Middle frontal gyrus (tissue), 1 donor: ENCODE measurements at regions not wholly inside any gene's neighbourhood (a gene's known extent, or its start where the extent isn't known, plus 50 kb on each side); places are given as distances from the start of the nearest gene placed in this dataset.
"Not testable (repeated sequence)": the region's sequence is repeated elsewhere in the genome, so short reads cannot be mapped to it uniquely, and the experiment has no call there.

Experiments
- DNase-seq: peaks from one replicate; pipeline ENCODE4 v3.0.0-alpha.2; 2015; ENCODE audit warnings: low spot score; ENCODE audit errors: extremely low spot score

DNA sequence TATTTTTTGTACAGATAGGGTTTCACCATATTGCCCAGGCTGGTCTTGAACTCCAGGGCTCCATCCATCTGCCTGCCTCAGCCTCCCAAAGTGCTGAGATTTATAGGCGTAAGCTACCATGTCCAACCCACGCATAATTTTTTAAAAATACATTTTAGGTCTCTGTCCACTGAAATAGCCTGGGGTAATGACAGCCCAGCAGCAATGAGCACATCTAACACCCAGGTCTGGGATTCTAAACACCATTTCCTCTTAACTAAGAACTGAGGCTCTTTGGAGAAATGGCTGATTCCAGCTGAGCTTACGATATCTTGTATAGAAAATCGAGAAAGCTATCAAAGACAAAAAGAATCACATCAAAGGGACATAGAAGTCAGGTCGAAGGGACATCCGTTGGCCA lies 245.3 kb downstream of the PARN start:
- no peak for DNase-seq

DNA sequence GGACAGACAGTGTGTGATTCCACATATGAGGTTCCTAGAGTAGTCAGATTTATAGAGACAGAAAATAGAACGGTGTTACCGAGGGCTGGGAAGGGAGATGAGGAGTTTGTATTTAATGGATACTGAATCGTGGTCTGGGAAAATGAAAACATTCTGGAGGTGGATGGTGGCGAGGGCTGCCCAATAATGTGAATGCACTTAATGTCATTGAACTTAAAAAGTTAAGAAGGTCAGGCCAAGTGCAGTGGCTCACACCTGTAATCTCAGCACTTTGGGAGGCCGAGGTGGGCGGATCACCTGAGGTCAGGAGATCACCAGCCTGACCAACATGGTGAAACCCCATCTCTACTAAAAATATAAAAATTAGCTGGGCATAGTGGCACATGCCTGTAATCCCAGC lies 246.2 kb downstream of the PARN start:
- not testable (repeated sequence) for DNase-seq

DNA sequence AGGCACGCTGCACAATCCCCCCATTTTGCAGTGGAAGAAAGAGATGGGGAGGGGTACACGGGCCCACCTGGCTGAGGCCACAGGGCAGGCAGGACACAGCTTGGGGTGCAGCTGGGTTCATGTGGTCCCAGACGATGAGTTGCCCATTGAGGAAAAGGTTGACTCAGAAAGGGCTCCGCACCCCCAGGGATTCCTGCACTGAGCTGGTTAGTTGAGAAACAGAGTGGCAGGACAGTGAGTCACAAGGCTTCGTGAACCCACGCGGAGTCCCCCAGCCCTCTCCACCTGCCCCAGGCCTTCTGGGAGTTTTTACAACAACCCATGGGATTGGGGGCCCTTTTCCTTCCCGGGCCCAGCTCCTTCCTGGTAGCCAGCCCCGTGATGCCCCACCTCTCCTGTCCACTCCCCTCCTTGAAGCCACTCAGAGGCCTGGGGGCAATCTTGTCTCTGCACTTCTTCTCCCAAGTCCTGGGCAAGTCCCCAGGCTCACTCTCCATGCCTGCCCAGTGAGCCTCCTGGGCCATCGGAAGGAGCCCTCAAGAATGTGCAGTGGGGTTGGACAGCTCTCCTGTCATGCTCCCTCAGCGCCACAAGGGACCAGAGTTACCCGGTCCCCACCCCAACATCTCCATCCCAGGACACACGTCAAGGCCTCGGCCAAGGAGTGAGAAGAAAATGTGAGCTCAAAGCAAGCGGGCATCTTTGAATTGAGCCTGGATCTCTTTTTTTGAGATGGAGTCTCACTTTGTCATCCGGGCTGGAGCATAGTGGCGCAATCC lies 251.2 kb downstream of the PARN start:
- DNase-seq: no peak

DNA sequence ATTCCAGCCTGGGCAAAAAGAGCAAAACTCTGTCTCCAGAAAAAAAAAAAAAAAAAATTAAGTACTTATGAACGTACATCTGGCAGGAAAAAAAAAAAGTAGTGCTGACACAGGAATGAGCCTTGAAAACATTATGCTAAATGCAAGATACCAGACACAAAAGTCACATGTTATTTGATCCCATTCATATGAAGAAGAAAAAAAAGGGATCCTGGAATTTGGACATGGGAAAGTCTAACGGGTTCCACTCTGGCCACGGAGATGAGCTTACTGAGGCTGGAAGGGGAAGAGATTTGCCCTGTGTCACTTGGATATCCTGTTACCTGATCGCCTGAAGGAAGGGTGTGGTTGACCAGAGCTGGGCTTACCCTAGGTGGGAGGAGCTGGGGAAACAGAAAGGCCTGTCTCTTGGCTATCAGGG lies 251.9 kb downstream of the PARN start:
- DNase-seq: no peak

DNA sequence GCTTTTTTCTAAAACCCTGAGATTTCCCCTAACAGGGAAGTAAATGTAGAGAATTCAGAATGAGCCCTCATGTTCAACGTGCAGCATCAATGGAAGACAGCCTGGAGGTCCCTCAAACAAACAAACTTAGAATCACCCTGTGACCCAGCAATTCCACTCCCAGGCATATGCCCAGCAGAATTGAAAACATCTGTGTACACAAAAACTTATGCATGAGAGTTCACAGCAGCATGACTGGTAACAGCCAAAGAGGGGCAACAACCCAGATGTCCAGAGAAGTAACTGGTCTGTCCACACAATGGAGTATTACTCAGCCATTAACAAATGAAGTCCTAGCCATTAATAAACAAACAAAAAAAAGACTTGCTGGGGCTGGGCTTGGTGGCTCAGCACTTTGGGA lies 252.7 kb downstream of the PARN start:
- DNase-seq: no peak

DNA sequence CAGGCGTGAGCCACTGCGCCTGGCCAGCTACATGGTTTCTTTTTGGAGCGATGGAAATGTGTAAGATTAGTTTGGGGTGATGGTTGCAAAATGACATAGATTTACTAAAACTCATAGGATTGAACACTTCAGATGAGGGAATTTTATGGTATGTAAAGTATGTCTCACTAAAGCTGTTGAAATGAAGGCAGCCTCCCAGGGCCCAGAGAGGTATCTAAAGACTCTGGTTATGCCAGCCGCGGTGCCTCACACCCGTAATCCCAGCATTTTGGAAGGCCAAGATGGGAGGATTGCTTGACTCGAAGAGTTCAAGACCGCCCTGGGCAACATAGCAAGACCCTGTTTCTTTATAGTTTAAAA lies 254.9 kb downstream of the PARN start:
- DNase-seq: no peak

DNA sequence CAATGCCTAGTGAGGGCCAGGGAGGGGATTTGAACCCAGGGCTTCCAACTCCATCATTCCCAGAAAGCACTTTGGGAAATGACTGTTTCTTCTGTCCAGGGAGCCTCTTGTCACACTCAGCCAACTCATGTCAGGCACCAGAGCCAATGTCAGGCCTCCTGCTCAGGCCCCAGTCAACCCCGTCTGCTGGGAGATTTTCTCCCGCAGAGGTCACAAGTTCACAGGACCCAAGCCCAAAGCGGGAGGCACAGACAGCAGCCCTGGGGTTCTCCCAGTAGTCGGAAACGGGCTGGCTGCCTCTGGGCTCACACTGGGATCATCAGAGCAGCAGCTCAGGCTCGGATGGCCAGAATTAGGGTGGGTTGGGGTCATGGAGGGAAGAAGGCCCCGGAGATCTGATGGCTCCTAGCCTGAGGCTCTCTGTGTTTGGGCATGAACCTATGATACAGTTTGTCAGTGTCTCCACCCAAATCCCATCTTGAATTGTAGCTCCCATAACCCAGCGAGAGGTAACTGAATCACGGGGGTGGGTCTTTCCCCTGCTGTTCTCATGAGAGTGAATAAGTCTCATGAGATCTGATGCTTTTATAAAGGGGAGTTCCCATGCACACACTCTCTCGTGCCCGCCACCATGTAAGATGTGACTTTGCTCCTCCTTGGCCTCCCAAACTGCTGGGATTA lies 255.5 kb downstream of the PARN start:
- DNase-seq: no peak

DNA sequence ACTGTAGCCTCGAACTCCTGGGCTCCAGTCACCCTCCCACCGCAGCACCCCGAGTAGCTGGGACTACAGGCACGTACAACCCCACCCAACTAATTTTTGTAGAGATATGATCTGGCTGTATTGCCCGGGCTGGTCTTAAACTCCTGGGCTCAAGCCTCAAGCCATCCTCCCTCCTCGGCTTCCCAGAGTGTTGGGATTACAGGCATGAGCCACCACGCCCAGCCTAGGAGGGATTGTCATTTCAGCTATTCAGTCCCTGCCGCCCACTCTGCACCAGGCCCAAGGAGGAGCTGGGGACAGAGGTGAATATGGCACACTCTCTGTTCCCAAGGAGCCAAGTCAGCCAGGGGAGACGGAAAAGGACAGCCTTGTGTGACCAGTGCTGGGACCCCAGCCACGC lies 256.2 kb downstream of the PARN start:
- DNase-seq: no peak

DNA sequence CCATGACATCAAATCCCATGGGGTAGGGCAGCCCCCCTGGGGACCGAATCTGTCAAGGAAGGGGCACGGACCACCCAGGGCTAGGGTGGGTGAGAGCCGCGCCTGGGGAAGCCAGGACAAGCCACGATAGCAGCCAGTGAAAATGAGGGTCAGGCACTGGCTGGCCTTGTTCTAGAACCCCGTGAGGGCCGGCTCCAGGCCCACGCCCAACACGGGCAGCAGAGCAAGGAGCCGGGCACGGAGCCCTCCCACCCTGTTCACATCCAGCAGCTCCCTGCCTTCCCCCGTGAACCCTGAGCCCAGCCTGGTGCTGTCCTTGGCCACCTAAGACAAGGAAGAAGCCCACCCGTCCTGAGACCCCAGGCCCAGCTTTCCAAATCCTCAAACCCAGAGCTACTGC lies 256.7 kb downstream of the PARN start:
- no peak for DNase-seq

DNA sequence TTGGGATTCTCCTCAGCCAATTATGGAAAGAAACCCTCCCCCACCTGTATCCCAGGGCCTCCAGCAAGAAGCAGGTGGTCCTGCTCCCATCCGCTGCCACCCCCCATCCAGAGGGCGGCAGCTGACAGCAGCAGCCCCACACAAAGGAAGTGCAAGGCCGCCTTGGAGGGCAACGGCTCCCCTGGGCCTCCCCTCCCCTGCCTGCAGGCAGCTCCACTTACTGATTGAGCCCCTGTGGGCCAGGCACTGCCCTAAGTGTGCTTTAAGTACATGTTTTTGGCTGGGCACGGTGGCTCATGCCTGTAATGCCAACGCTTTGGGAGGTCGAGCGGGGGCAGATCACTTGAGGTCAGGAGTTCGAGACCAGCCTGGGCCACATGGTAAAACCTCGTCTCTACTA lies 257.6 kb downstream of the PARN start:
- DNase-seq: no peak

DNA sequence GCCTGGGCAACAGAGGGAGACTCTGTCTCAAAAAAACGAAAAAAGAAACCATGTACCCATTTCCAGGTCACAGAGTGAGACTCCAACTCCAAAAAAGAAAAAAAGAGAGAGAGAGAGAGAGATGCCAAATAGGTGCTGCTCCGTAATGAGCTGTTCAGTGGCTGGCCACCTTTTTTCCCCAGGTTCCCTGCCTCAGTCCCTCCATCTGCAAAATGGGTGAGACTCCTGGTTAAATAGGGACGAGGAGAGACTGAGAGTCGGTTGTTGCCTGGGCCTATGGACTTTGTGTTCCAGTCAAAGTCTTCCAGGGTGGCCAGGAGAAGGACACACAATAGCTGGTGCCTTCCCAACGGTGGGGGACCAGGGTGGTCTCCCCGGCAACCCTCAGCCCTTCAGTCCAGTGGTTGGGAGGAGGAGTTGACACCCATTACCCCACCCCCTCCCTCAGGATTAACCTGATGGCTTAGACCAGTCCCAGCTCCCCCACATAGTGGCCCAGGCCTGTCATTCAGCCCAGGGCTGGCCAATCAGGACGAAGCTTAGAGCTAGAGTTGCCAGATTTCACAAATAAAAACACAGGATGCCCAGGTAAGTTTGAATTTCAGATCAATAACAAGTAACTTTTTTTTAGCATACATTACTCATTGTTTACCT lies 258.2 kb downstream of the PARN start:
- DNase-seq: no peak

DNA sequence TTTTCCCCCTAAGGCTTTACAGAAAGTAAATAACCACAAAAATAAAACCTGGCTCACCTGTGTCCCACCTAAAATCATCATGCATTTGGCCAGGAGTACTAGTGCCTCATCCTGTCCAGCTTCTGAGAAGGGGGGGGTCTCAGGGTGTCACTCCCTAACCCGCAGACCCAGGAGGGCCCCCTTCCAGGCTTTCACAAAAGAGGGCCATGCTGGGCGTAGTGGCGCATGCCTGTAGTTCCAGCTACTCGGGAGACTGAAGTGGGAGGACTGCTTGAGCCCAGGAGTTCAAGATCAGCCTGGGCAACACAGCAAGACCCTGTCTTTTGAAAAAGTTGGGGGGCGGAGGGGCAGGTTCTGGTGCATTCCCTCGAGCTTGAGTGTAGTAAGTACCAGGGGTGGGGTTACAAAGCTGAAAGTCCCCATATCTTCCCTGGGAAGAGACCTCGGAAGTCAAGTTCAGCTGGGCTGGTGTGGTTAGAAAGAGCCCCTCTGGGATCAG lies 259.3 kb downstream of the PARN start:
- no peak for DNase-seq

DNA sequence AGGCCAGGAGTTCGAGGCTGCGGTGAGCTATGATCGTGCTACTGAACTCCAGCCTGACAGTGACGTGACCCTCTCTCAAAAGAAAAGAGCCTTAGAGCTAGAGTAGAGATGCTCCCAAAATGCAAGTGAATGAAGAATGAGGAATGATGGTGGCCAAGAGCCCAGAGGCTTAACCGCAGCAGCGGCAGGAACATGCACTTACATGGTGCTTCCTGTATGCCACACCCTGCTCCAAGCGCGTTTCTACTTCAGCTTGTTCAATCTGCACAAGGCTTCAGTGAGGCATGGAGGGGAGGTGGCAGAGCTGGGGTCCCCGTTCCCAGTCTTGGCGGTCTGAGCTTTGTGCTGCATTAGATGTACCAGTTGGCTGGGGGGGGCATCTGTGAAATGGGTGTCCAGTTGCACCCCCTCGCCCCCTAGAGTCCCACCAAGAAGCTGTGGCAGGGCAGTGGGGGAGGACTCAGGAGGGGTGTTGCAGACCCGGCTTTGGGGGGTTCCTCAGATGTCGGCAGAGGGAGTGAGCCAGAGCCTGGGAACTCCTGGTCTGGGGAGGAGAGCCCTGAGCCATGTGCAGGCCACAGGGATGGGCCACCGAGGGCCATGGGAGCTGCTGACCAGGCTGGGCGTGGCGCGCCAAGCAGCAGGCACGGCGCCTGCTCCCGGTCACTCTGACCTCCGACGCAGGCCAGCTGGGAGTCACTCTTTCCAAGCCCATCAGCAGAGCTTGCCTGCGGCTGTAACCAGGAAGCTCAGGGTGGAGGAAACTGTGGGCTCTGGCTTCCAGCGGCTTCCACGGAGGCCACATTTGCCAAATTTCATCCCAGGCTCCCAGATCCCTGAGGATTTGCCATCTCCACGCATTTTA lies 260.1 kb downstream of the PARN start:
- DNase-seq: no peak

DNA sequence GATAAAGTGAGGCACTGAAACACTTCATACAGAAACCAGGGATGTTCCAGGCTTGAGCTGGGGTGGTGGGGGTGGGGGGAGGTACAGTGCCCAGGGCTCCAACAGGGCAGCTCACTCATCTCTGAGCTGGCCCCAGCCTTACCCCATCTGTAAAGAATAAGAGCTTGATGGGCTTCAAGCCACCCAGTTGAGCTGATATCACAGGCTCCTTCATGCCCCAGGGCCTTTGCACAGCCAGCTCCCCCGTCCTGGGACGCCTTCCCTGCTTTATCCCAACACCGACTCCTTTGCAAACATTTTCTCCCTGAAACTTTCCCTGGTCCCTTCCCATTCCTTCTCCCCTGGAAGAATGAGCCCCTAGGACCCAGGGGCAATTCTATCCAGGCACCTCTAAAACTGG lies 261.7 kb downstream of the PARN start:
- DNase-seq: no peak

DNA sequence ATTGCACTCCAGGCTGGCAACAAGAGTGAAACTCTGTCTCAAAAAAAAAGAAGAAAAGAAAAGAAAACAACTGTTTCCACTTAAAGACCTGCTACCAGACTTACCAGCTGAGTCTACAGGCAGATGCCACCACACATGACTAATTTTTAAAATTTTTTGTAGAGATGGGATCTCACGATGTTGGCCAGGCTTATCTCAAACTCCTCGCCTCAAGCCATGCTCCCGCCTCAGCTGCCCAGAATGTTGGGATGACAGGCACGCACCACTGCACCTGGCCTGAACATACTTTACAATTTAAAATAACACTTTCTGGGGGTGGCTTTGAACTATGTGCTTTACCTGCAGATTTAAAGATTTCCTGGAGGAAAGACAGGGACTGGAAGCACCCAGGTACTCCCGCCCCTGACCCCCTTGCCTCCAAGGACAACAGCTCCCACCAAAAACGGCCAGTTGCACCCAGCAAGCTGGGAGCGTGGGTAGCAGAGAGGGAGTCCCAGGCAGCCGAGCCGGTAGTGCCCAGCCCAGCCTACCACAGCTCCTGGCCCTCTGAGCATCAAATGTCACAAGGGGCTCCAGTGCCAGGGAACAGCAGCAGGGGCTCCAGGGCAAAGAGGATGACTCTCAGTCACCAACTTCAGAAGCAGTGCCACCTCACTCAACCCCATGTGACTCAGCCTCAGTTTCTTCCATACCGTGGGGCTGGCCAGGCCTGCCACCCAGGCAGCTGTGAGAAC lies 262.9 kb downstream of the PARN start:
- no peak for DNase-seq

DNA sequence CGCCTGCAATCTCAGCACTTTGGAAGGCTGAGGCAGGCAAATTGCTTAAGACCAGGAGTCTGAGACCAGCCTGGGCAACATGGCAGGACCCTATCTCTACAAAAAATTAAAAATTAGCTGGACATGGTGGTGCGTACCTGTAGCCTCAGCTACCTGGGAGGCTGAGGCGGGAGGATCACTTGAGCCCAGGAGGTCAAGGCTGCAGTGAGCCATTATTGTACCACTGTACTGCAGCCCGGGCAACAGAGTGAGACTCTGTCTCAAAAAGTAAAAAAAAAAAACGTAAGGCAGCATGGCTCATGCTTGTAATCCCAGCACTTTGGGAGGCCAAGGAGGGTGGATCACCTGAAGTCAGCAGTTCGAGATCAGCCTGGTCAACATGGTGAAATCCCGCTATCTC lies 263.6 kb downstream of the PARN start:
- DNase-seq: no peak

DNA sequence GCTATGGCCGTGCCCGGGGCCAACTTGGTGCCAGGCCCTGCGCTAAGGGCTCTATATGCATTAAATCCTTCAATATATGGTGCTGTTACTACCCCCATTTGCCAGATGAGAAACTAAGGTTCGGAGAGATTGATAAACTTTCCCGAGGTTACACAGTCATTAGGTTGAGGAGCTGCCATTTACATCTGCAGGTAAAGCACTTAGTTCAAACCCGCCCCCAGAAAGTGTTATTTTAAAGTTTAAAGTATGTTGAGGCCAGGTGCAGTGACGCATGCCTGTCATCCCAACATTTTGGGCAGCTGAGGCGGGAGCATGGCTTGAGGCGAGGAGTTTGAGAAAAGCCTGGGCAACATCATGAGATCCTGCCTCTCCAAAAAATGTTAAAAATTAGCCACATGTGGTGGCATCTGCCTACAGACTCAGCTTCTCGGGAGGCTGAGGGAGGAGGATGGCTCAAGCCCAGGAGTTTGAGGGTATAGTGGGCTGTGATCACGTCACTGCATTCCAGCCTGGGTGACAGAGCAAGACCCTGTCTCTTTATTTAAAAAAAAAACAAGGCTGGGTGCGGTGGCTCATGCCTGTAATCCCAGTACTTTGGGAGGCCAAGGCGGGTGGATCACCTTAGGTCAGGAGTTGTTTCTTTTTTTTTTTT lies 264.7 kb downstream of the PARN start:
- no peak for DNase-seq

DNA sequence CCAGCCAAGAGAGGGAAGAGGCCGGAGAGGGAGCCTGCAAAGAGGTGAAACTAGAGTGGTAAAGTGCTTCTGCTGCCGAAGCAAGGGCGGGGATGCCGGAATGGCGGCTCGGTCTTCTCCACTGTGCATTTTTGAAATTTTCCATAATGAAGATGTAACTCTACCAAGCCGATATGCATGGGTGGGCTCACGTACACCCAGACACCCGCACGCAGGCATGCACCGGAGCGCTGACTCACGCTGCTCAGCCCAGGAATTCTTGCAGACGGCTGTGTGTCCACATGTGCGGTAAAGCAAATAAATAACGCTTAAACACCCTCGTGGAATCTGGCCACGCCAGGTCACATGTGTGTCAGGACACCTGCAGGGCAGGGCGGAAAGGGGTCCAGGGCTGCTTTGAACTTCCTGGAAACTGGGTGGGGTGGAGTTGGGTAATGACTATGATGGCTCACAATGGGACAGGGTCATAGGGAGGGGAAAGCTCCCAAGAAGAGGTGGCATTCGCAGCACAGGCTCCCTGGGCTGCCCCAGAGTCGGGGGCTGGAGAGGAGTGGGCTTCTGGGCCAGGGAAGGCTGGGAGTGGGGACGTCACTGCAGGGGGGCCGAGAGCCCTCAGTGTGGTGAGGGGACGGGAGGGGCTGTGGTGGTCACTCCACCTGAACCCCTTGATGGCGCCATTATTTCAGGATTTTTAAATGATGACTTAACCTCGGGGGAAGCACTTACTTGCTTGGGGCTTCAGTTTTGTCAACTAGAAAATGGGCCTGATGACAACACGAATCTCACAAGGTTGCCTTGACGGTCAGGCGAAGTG lies 265.5 kb downstream of the PARN start:
- DNase-seq: no peak

DNA sequence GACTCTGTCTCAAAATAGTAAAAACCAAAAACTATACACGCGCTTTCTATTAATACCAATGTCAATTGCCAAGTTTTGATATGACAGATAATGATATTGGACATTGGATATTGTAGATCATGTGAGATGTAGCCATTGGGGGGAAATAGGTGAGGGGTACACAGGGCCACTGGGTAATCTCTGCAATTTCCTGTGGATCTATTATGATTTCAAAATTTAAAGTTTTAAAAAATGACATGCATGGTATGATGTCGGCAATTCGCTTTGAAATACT lies 266.0 kb downstream of the PARN start:
- DNase-seq: no peak
